Uterus (tissue), 2 donors: ENCODE measurements at regions not wholly inside any gene's neighbourhood (a gene's known extent, or its start where the extent isn't known, plus 50 kb on each side); places are given as distances from the start of the nearest gene placed in this dataset.

Source experiments
- POLR2A ChIP-seq, 2 donors: fragments of 450-650 bp; IDR thresholded peaks; one replicate each; pipeline ENCODE4 v1.6.1; 2016; ENCODE audit warnings: antibody characterized with exemption in 2 of 2, mild to moderate bottlenecking in 1 of 2, moderate library complexity in 1 of 2
- TF ChIP-seq, protein P1 (sequence below), 4 experiments: fragments of 200-600 bp in 2 of 4; fragments of 450-650 bp in 2 of 4; sonication (generic) in 2 of 4; IDR thresholded peaks; one replicate each; pipeline ENCODE4 v1.5.1; 2016 to 2019; ENCODE audit warnings: antibody characterized with exemption in 4 of 4, mild to moderate bottlenecking in 2 of 4, moderate library complexity in 1 of 4

DNA sequence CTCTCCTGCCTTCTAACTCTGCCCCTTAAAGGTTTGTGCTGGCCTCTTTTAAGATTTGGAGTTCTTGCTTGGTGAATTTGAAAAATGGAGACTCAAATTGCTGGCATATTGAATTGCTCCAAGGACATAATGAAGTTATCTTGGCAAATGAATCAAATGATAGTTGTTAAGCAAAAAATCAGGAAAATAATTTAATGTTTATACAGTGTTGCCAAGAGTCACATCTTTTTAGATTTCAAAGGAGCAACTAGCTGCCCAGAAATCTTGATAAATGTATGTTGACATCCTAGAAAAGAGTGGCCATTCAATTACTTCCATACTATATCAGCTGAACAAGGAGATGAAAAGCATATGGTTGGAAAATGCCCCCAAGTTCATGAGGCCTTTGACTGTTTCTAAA lies 610.0 kb upstream of the LCORL start:
- TF ChIP-seq, protein P1, sequence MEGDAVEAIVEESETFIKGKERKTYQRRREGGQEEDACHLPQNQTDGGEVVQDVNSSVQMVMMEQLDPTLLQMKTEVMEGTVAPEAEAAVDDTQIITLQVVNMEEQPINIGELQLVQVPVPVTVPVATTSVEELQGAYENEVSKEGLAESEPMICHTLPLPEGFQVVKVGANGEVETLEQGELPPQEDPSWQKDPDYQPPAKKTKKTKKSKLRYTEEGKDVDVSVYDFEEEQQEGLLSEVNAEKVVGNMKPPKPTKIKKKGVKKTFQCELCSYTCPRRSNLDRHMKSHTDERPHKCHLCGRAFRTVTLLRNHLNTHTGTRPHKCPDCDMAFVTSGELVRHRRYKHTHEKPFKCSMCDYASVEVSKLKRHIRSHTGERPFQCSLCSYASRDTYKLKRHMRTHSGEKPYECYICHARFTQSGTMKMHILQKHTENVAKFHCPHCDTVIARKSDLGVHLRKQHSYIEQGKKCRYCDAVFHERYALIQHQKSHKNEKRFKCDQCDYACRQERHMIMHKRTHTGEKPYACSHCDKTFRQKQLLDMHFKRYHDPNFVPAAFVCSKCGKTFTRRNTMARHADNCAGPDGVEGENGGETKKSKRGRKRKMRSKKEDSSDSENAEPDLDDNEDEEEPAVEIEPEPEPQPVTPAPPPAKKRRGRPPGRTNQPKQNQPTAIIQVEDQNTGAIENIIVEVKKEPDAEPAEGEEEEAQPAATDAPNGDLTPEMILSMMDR (IDR thresholded peaks at IDR 0.05): no peak
- TF ChIP-seq POLR2A (IDR thresholded peaks at IDR 0.05): no peak
